ENCODE measurements at regions not wholly inside any gene's neighbourhood (a gene's known extent, or its start where the extent isn't known, plus 50 kb on each side); places are given as distances from the start of the nearest gene placed in this dataset.

GRCh38 chr19:31402529-31403316, 53.5 kb upstream of the TSHZ3 start:
- no peak overlapping the region for H3K27ac ChIP-seq
- no peaks in the 10 kb centered on the region for H3K4me1 ChIP-seq
- TF ChIP-seq POLR2A (IDR thresholded peaks at IDR 0.05) (no peak), CTCF (IDR thresholded peaks at IDR 0.05) (no peak)
- no peaks in the 10 kb centered on the region for H3K9me3 ChIP-seq
- intact Hi-C loops (cut with DNase I), result no loop called here
- no peak for DNase-seq
- peaks cover 0 to 6% (median 0%) of the 10 kb centered on the region in 4 donors for H3K27me3 ChIP-seq
- H3K4me3 ChIP-seq, result no peak overlapping the region
- H3K36me3 ChIP-seq, result no peaks in the 10 kb centered on the region
- WGBS, 2 donors, result 49 to 77% methylated on average over 7 of the region's 7 CpGs

GRCh38 chr19:31406106-31406505, 56.9 kb upstream of the TSHZ3 start:
- H3K4me1 ChIP-seq, result peaks cover 0 to 8% (median 0%) of the 10 kb centered on the region in 3 donors
- H3K27me3 ChIP-seq, result peaks cover 0 to 6% (median 0%) of the 10 kb centered on the region in 4 donors
- H3K27ac ChIP-seq, result no peak overlapping the region
- H3K4me3 ChIP-seq, result no peak overlapping the region
- WGBS, 2 donors, result 80 to 87% methylated on average over 4 of the region's 4 CpGs
- TF ChIP-seq CTCF (IDR thresholded peaks at IDR 0.05) (no peak), POLR2A (IDR thresholded peaks at IDR 0.05) (no peak)
- intact Hi-C loops (cut with DNase I), result no loop called here
- no peaks in the 10 kb centered on the region for H3K36me3 ChIP-seq
- DNase-seq, result no peak
- H3K9me3 ChIP-seq, result no peaks in the 10 kb centered on the region

DNA sequence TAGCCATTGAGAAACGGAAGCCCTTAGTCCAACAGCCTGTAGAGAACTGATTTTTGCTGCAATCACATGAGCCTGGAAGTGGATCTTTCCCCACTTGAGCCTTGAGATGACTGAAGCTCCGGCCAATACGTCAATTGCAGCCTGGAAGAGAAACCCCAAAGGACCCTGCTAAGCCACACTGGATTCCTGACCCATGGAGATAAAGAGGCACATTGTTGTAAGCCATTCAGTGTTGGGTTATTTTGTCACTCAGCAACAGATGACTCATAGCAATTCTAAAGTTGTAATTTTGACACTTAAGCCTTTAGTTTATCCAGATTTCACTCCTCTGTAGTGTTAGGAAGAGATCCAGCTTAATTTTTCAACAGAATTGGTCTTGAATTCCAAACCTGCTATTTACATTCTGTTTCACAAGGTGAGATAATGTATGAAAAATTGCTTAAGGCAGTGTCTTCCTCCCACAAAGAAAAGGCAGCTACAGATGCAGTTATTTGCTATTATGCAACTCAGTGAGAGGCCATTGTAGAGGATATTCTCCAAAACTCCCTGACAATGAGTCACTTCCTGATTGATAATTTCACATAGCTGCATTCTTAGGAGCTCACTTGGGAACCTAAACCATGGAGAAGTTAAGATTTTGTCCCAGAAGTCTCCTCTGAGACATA, 59.4 kb upstream of the TSHZ3 start:
- peaks cover 0 to 8% (median 0%) of the 10 kb centered on the region in 3 donors for H3K4me1 ChIP-seq
- H3K36me3 ChIP-seq, result no peaks in the 10 kb centered on the region
- H3K4me3 ChIP-seq, result no peak overlapping the region
- peak overlapping the region in 2 of 4 donors; percentile 15 to 38 for H3K27ac ChIP-seq
- TF ChIP-seq CTCF (IDR thresholded peaks at IDR 0.05) (no peak), POLR2A (IDR thresholded peaks at IDR 0.05) (no peak)
- DNase-seq, result no peak
- 29 to 69% methylated on average over 2 to 3 of the region's 3 CpGs for WGBS, 2 donors
- intact Hi-C loops (cut with DNase I), result no loop called here
- no peaks in the 10 kb centered on the region for H3K9me3 ChIP-seq
- H3K27me3 ChIP-seq, result no peaks in the 10 kb centered on the region

GRCh38 chr19:31413353-31413752, 64.1 kb upstream of the TSHZ3 start:
- H3K27me3 ChIP-seq, result no peaks in the 10 kb centered on the region
- WGBS, 2 donors, result 87 to 96% methylated on average over 5 to 8 of the region's 8 CpGs
- intact Hi-C loops (cut with DNase I), result no loop called here
- H3K27ac ChIP-seq, result no peak overlapping the region
- no peak overlapping the region for H3K4me3 ChIP-seq
- peaks cover 0 to 4% (median 0%) of the 10 kb centered on the region in 3 donors for H3K4me1 ChIP-seq
- no peaks in the 10 kb centered on the region for H3K9me3 ChIP-seq
- no peak for TF ChIP-seq POLR2A (IDR thresholded peaks at IDR 0.05)
- no peak for DNase-seq
- no peaks in the 10 kb centered on the region for H3K36me3 ChIP-seq

DNA sequence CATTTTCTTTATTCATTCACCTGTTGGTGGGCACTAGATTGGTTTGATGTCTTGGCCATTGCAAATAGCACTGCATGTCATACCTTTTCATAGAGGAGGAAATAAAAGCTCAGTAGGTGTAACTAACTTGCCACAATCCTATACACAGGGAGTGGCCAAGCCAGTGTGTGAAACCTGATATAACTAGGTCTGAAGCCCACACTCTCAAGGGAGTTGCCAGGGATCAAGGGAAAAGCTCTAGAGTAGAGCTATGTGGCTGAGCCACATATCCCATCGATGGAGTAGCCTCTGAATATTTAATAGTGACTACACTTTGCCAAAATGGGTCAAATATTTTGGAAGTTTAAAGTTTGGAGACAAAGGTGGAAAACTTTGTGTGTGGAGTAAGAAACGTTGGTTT, 66.1 kb upstream of the TSHZ3 start:
- intact Hi-C loops (cut with DNase I), result no loop called here
- WGBS, 2 donors, result 30 to 44% methylated on average over 2 of the region's 2 CpGs
- TF ChIP-seq POLR2A (IDR thresholded peaks at IDR 0.05) (no peak), CTCF (IDR thresholded peaks at IDR 0.05) (no peak)
- Histone ChIP-seq H3K27me3 (no peaks in the 10 kb centered on the region), H3K9me3 (no peaks in the 10 kb centered on the region), H3K27ac (no peak overlapping the region), H3K4me1 (no peaks in the 10 kb centered on the region), H3K36me3 (no peaks in the 10 kb centered on the region), H3K4me3 (no peak overlapping the region)
- no peak for DNase-seq
